SIG-M5 (cell line): ENCODE measurements at regions not wholly inside any gene's neighbourhood (a gene's known extent, or its start where the extent isn't known, plus 50 kb on each side); places are given as distances from the start of the nearest gene placed in this dataset.
"Not testable (repeated sequence)": the region's sequence is repeated elsewhere in the genome, so short reads cannot be mapped to it uniquely, and the experiment has no call there.

ENCODE experiments used
- DNase-seq: peaks from one replicate; lab custom pipeline; 2025; lab: John Stamatoyannopoulos, UW

DNA sequence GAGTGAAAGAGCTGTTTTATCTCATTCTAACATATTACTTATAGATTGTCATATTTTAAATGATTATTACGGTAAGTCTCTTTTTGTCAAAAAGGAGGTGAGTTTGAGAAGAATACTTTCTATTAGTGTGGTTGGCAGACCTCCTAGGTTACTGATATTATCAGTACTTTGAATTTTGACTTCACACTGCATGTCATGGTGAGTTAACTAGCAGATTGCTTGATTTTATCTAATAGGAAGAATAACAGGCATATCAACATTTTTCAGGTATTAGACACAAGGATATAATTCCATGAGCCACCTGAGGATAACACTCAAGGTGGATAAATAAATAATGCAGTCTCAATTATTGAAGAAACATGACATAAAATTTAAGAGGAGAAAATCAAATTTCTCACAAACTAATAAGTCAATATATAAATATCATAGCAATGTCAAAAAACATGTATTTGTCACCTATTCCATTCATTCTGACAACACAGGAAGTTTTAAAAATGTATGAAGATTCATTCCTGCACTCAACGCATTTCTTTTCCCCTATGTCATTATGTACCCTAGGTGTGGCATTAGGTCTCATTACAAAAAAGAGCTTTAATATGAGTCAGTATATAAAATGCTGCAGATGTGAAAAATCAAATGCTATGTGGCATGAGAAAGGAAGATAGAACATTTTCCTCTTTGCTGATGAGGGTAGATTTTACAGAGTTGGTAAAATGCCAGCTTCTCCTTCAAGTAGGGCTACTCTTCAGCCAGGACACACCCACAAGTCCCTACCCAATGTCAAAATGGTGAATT, 1621.6 kb downstream of the REEP3 start:
- no peak for DNase-seq

- no peak for DNase-seq
These were observed 1622.5 kb downstream of the REEP3 start for GRCh38 chr10:65143723-65144122.

GRCh38 chr10:65149878-65150277, 1628.7 kb downstream of the REEP3 start:
- no peak for DNase-seq

DNA sequence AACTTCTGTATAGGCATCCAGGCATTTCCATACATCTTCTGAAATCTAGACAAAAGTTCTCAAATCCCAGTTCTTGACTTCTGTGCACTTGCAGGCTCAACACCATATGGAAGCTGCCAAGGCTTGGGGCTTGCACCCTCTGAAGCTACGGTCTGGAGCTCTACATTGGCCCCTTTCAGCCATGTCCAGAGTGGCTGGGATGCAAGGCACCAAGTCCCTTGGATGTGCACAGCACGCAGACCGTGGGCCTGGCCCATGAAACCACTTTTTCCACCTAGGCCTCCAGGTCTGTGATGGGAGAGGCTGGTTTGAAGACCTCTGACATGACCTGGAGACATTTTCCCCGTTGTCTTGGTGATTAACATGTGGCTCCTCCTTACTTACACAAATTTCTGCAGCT, 1645.1 kb downstream of the REEP3 start:
- no peak for DNase-seq

- DNase-seq: no peak
These were observed 1651.0 kb downstream of the REEP3 start for GRCh38 chr10:65172249-65172648.

DNA sequence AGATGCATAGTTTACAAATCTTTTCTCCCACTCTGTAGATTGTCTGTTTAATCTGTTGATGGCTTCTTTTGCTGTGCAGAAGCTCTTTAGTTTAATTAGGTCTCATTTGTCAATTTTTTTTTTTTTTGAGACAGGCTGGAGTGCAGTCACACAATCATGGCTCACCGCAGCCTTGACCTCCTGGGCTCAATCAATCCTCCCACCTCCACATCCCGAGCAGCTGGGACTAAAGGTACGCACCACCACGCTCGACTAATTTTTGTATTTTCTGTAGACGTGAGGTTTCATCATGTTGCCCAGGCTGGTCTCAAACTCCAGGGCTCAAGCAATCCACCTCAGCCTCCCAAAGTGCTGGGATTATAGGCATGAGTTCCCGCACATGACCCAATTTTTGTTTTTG, 1655.8 kb downstream of the REEP3 start:
- DNase-seq: no peak

- no peak for DNase-seq
These were observed 1662.0 kb downstream of the REEP3 start for GRCh38 chr10:65183236-65183635.

GRCh38 chr10:65186668-65187067, 1665.5 kb downstream of the REEP3 start:
- not testable (repeated sequence) for DNase-seq

DNA sequence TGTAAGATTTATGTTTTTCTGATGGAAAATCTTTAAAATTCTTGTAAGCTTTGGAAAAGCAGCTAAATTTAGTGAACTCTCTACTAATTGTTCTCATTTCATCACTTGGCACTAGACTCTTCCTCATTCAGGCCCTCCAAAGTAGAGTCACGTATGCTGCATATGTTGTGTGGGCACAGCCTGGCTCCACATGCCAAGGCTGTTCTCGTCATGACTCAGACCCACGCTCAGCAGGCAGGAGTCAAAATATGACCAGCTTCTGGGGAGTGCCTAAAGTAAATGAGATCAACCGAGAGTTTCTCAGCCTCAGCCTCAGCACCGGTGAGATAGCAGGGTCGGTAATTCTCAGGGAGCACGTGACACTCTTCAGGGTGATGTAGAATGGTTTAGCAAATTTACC, 1672.9 kb downstream of the REEP3 start:
- DNase-seq: no peak

DNA sequence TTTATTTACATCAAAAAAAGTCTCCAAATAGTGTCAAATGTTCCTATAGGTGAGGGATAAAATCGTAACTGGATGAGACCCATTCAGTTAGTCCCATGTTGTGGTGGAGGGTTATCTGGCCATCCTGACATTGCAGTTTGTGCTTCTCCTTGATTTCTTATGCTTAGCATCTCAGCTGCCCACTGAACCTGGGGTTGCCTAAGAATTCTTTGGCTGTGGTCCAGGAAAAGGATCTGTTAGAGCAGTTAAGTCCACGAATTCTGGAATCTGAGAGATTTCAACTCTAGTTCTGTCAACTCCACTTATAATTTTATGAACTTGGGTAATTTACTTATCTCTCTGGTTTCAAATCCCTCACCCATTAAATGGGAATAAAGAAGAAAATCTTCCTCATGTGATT, 1673.4 kb downstream of the REEP3 start:
- no peak for DNase-seq

DNA sequence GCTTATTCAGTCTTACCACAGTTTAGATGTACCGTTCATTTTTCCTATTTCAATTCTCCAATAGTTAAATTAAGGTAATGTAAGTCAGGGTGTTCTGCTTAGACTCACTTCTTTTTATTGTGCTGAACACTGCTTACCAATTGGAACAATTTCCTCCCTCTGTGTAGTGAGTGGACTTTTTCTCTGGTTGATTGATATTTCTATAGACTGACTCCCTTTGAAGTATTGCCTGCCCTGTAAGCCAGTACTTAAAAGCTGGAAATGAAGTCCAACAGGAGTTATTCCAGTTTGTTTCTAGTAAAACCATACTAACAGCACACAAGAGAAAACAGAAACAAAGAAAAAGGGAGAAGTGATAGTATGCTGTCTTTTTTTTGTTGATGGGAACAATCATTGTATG, 1674.9 kb downstream of the REEP3 start:
- no peak for DNase-seq

- DNase-seq: no peak
These were observed 1676.7 kb downstream of the REEP3 start for GRCh38 chr10:65197935-65198334.

GRCh38 chr10:65201491-65201890, 1680.3 kb downstream of the REEP3 start:
- no peak for DNase-seq

DNA sequence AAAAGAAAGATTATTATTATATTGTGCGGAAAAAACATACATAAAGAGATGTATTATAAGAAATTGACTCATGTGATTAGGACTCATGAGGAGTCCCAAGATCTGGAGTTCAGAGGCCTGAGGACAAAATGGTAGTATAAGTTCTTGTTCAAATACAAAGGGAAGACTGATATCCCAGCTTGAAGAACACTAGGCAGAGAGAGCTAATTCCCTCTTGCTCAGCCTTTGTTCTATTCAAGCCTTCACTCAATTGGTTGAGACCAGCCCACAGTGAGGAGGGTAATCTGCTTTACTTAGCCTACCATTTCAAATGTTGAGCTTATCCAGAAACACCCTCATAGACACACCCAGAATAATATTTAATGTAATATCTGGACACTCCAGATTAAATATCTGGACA, 1683.8 kb downstream of the REEP3 start:
- DNase-seq: no peak

DNA sequence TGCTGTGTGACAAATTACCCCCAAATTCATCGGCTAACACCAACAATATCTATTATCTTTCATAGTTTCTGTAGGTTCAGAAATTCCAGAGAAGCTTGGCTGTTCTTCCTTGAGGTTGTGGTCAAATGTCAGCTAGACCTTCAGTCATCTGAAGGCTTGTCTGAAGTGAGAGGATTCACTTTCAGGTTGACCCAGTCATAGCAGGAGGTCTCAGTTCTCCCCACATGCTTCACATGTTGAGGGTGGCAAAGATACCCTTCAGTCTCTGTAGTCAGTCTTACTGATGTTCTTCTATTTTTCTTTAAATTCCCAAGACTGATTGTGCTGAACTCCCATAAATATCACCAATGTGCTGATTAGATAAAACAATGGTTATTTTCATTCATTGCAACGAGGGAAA, 1692.0 kb downstream of the REEP3 start:
- DNase-seq: no peak

- no peak for DNase-seq
These were observed 1698.2 kb downstream of the REEP3 start for GRCh38 chr10:65219444-65219843.

GRCh38 chr10:65231148-65231547, 1694.7 kb upstream of the LRRTM3 start:
- no peak for DNase-seq

- DNase-seq: no peak
These were observed 1691.6 kb upstream of the LRRTM3 start for GRCh38 chr10:65234261-65234660.

- DNase-seq: no peak
These were observed 1690.6 kb upstream of the LRRTM3 start for GRCh38 chr10:65235266-65235665.

- DNase-seq: no peak
These were observed 1690.0 kb upstream of the LRRTM3 start for GRCh38 chr10:65235846-65236245.

DNA sequence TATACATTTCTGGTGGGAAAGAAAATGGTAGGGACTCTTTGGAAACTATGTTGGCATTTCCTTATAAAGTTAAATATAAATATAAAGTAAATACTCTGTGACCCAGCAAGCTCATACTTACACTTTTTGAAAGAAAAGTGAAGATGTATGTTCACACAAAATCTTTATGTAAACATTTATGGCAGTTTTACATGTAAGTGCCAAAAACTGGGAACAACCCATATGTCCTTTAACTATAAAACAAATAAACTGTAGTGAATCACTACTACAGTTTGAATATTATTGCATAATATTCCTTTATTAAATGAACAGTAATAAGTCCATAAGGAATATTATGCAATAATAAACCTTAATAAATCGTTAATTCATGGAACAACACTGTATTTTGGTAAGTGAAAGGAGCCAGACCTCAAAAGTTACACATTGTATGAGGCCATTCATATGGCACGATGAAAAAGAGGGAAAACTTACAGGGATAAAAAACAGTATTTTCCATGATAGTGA, 1660.3 kb upstream of the LRRTM3 start:
- DNase-seq: no peak

- not testable (repeated sequence) for DNase-seq
These were observed 1656.3 kb upstream of the LRRTM3 start for GRCh38 chr10:65269551-65269950.

GRCh38 chr10:65270969-65271368, 1654.9 kb upstream of the LRRTM3 start:
- no peak for DNase-seq

DNA sequence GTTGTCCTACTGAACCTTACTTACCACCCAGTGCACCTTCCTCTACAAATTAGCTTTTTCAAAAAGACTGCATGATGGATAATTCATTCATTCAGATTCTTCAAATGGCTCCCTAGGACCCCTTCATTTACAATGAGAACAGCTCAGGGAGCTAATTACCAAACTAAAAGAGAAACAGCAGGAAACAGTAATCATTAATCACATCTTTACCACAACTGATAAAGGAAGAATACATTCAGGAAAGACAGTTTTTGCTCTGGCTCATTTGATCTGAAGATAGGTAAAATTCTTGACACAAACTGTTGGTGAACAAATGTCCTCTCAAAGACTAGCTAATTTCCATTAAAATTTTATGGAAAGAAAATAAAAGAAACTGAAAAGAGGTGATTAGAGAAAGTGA, 1652.7 kb upstream of the LRRTM3 start:
- DNase-seq: no peak
